22Rv1 (cell line): ENCODE measurements at regions not wholly inside any gene's neighbourhood (a gene's known extent, or its start where the extent isn't known, plus 50 kb on each side); places are given as distances from the start of the nearest gene placed in this dataset.
"Not testable (repeated sequence)": the region's sequence is repeated elsewhere in the genome, so short reads cannot be mapped to it uniquely, and the experiment has no call there.

Experiments
- H3K27ac ChIP-seq: fragments of 450-650 bp; 2 replicates; pipeline ENCODE4 v1.5.1; 2017
- ZFX ChIP-seq: fragments of 450-650 bp; IDR thresholded peaks from 2 replicates; pipeline ENCODE4 v1.6.1; 2017; ENCODE audit warnings: antibody characterized with exemption, borderline replicate concordance
- TF ChIP-seq, protein P1 (sequence below): fragments of 450-650 bp; IDR thresholded peaks from 2 replicates; pipeline ENCODE4 v1.5.1; 2017; ENCODE audit warnings: mild to moderate bottlenecking

DNA sequence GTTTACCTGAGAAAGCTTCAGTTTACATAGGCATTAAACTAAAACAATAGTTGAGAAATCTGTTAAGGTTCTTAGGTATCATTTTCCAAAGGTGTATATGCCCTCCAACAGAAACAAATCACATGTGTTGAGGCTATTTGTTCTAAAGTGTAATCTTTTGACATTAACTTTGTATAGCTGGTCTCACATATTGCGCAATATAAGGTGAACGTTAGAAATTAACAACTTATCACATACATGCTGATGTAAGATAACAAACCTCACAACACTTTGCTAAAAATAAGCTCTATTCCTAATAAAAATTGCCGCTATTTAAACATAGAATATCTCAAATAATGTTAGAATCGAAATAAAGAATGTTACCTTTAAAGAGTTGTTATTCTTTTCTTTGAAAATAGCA, 340.6 kb downstream of the SRGAP2C start:
- no peak overlapping the region for H3K27ac ChIP-seq
- no peak for TF ChIP-seq ZFX
- TF ChIP-seq, protein P1, sequence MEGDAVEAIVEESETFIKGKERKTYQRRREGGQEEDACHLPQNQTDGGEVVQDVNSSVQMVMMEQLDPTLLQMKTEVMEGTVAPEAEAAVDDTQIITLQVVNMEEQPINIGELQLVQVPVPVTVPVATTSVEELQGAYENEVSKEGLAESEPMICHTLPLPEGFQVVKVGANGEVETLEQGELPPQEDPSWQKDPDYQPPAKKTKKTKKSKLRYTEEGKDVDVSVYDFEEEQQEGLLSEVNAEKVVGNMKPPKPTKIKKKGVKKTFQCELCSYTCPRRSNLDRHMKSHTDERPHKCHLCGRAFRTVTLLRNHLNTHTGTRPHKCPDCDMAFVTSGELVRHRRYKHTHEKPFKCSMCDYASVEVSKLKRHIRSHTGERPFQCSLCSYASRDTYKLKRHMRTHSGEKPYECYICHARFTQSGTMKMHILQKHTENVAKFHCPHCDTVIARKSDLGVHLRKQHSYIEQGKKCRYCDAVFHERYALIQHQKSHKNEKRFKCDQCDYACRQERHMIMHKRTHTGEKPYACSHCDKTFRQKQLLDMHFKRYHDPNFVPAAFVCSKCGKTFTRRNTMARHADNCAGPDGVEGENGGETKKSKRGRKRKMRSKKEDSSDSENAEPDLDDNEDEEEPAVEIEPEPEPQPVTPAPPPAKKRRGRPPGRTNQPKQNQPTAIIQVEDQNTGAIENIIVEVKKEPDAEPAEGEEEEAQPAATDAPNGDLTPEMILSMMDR = no peak

DNA sequence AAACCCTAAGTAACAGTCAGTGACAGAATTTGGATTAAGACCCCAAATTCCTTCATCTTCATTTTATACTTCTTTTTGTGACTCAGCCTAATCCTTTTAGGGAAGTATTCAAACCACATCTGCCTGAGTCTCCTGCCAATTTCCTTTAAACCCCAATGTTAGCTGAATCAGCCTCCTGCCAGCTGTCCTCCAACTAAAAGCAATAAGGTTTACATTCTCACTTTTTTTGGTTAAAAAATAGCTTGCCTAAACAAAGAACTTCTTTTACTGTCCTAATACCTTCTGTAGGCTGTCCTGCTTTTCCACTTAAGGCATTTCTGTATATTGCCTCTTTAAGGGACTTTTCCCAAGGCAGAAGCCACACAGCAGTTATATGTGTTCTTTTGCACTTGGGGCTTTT, 344.2 kb downstream of the SRGAP2C start:
- not testable (repeated sequence) for H3K27ac ChIP-seq

DNA sequence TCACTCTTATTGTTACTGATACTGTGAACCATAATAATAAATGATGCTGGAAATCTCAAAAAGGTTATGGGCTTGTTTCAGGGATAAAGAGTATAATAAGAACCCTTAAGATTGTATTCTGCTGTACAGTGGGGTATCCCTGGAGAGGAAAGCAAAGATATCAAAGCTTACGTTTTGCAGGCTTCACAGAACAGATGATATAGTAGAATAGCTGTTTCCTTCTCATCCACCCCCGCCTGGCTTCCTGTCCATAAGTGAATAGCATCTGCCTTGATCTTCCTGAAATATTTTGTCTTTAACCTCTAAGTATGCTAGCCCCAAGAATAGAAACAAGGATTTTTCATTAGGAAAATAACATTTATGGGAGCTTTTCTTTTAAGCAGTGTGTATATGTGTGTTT, 345.3 kb downstream of the SRGAP2C start:
- not testable (repeated sequence) for H3K27ac ChIP-seq

DNA sequence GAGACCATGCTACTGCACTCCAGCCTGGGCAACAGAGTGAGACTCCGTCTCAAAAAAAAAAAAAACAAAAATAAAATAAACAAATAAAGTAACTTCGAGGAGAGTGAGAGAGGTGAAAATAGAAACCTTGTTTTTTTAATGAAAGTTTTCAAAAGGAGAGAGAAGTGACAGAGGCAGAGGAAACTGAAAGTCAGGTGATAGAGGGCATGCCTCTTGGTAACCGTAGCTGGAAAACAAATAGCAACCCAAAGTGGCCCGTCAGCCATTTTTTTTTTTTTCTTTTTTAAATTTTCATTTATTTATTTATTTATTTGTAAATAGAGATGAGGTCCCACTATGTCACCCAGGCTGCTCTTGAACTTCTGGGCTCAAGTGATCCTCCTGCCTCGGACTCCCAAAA, 347.0 kb downstream of the SRGAP2C start:
- H3K27ac ChIP-seq = not testable (repeated sequence)

DNA sequence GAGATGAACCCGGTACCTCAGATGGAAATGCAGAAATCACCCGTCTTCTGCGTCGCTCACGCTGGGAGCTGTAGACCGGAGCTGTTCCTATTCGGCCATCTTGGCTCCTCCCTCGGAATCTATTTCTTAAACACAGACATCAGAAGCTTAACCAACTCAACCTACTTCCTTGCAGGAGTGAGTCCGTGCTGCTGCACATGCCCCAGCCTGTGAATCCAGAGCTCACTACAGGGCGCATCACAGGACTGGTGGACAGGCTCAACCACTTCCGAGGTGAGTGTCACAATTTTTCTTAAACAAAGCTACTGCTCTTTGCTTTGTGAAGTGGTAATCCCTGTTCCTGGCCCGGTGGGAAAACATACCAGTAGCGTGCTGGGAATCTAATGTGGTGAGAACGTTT, 353.4 kb downstream of the SRGAP2C start:
- H3K27ac ChIP-seq = not testable (repeated sequence)

DNA sequence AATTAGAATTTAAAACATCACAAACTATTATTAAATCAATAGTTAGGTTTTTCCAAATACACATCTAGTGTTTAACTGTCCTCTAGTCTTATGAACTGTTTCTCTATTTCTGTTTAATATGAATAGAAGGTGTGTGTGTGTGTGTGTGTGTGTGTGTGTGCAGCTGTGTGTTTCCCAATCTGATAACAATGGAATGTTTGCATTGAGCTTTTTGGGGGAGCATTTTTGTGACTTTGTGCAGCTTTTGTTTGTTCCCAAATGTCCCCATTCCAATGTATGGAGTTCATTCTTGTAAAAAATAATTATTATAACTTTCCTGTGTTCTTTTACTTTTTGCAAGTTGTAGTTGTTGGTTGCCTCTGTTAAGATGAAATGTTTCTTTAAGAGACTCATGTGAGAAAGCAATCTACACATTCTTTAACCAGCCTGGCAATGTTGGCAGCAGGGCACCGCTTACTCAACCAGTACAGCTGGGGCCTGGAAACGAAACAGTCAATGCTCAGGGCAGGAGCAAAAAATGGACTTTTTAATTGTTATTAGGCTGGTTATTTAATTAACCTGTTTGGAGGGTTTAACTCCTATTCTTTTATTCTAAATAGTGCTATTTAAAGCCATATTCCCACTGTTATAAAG, 354.3 kb downstream of the SRGAP2C start:
- TF ChIP-seq, protein P1 = no peak
- TF ChIP-seq ZFX = no peak
- H3K27ac ChIP-seq = no peak overlapping the region

DNA sequence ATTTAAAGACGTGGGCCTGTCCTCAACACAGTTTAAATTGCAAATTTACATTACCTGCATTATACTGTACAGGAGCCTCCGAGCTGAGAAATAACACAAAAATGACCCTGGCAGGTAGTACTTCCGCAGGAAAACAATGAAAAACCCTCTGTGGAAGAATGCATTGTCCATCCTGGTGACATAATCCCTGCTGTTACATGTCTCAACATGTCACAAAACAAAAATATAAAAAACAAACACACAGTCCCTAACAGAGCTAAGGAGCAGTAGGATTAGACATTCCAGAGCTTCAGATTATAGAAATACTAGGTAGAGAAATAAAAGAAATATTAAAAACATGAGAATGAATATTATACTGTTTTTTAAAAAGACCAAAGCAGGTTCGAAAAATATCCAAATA, 359.2 kb downstream of the SRGAP2C start:
- H3K27ac ChIP-seq = not testable (repeated sequence)

DNA sequence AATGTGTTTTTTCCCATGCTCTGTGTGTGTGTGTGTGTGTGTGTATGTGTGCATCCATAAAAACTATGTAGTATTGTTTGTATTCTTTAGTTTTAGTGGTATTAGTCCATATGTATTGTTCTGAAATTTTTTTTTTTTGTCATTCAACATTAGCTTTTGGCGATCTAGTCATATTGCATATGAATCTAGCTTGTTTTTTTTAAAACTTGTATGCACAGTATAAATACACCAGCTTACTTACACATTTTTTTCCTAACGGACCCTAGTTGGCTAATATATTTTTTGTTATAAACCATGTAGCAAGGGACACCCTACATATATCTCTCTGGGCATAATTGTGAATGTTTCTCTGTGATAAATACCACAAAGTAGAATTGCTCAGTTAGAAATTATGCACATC, 359.7 kb downstream of the SRGAP2C start:
- no peak overlapping the region for H3K27ac ChIP-seq
- TF ChIP-seq ZFX = no peak
- TF ChIP-seq, protein P1 = no peak

DNA sequence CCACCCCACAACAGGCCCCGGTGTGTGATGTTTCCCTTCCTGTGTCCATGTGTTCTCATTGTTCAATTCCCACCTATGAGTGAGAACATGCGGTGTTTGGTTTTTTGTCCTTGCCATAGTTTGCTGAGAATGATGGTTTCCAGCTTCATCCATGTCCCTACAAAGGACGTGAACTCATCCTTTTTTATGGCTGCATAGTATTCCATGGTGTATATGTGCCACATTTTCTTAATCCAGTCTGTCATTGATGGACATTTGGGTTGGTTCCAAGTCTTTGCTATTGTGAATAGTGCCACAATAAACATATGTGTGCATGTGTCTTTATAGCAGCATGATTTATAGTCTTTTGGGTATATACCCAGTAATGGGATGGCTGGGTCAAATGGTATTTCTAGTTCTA, 361.1 kb downstream of the SRGAP2C start:
- H3K27ac ChIP-seq = not testable (repeated sequence)

DNA sequence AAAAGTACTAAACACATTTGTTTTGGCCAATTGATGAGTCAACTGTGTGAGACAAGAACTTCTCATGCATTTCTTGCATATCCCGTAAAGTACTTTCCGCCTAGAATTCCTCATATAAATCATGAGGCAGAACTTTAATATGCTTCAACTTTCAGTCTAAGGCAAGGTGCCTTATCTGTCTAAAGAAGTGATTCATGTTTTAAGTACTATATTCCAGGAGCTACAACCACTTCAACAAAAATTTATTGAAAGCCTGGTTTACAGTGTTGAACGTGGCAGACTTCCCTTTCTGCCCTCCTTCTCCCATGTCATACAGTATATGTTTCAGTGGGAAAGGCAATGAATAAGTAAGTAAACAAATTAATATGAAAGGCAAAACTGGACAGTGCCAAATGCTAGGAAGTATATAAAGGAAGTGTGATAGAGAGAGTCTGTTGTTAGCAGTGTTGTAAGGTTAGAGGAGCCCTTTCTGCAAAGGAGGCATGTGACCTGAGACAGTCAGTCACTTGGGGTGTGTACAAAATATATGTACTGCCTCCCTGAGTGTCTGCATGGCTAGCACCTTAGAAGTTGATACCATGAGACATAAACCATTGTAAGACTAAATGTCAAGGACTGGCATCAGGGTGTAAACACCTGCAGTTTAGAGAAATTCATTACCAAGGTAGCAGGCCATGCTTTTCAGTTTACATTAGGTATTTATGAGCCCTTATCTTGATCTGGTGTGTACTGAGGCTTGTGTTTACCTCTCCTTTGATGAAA, 362.2 kb downstream of the SRGAP2C start:
- no peak overlapping the region for H3K27ac ChIP-seq
- TF ChIP-seq ZFX = no peak
- TF ChIP-seq, protein P1 = no peak

DNA sequence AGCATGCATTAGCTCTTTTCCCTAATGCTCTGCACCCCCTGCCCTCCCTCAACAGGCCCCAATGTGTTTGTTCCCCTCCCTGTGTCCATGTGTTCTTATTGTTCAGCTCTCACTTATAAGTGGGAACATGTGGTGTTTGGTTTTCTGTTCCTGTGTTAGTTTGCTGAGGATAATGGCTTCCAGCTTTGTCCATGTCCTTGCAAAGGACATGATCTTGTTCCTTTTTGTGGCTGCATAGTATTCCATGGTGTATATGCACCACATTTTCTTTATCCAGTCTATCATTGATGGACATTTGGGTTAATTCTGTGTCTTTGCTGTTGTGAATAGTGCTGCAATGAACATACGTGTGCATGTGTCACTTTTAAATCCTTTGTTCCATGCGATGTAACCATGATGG, 363.0 kb downstream of the SRGAP2C start:
- not testable (repeated sequence) for H3K27ac ChIP-seq

DNA sequence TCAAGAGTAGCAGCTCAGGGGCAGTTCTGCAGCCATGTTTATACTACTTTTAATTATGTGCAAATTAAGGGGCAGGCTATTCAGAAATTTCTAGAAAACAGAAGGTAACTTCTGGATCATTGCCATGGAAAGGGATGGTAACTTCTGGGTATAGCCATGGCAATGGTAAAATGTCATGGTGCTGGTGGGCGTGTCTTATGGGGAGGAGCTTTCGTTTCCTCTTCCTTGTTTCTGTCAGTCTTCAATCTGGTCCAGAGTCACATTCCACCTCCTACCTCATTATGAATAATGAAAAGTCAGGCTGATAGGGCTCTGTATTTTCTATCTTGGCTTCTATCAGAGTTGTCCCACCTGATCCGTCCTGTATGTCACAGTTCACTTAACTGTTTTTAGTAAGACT, 366.0 kb downstream of the SRGAP2C start:
- H3K27ac ChIP-seq = not testable (repeated sequence)

DNA sequence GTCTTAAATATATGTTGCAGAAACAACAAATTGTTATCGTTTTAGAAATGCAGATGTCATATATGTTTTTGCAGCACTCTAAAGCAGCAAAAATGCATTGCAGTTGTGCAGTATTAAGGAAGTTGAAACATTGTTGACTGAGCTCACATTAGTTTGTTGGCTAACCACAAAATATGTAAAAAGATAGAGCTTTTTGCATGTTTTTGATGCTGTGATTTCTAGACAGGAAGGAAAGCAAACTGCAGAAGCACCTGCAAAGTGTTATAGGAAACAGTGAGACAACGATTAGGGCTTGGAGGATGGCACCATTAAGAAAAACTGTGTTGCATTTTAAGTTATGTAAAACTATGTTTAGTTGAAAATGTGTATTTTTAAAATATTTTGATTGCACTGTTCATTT, 366.7 kb downstream of the SRGAP2C start:
- H3K27ac ChIP-seq = not testable (repeated sequence)

DNA sequence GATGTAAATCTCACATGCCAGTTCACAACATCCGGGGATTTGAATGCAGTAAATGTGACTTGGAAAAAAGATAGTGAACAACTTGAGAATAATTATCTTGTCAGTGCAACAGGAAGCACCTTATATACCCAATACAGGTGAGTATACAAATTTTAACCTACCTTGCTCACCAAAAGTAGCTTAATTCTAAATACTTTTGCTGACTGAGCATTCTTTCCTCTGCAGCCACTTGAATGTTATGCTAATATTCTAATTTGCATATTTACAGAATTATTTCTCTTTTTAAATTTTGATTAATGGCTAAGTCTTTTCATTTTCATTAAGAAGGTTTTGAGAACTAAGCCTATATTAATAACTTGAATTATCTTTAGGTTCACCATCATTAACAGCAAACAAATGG, 371.8 kb downstream of the SRGAP2C start:
- H3K27ac ChIP-seq = not testable (repeated sequence)

DNA sequence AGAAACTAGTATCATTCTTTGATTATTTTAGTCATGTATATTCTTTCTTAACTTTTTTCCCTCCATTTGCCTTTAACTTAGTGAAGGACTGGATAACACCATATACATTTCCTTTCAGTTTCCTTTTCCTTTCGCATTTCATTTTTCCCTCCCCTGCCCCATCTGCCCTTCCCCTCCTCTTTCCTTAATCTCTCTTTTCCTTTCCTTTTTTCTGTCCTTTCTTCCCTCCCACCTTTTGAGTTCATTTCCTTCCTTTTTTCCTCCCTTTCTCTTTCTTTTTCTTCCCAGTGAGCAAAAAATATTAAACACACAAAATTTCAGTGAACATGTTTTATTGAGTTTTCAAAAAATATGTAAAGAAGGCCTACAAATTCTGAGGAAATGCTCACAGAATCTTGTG, 373.3 kb downstream of the SRGAP2C start:
- H3K27ac ChIP-seq = not testable (repeated sequence)
